Dendritic cell treated with granulocyte-macrophage colony-stimulating factor and Interleukin-4, amounts not matched to agents 40 ng/mL and 50 ng/mL, for 4 days (primary cell): ENCODE measurements at regions not wholly inside any gene's neighbourhood (a gene's known extent, or its start where the extent isn't known, plus 50 kb on each side); places are given as distances from the start of the nearest gene placed in this dataset.

Experiments
- H3K27ac Mint-ChIP-seq: one replicate; pipeline ENCODE4 v1.8.0; 2022; ENCODE audit warnings: mild to moderate bottlenecking, mixed read lengths
- H3K27me3 Mint-ChIP-seq: one replicate; pipeline ENCODE4 v1.8.0; 2022; ENCODE audit warnings: mild to moderate bottlenecking, mixed read lengths
- H3K36me3 Mint-ChIP-seq: one replicate; pipeline ENCODE4 v1.8.0; 2022; ENCODE audit warnings: low read depth, mixed read lengths
- H3K4me1 Mint-ChIP-seq: one replicate; pipeline ENCODE4 v1.8.0; 2022; ENCODE audit warnings: low read depth, mixed read lengths
- H3K4me3 Mint-ChIP-seq: one replicate; pipeline ENCODE4 v1.8.0; 2022; ENCODE audit warnings: mild to moderate bottlenecking, moderate library complexity, mixed read lengths
- H3K9me3 Mint-ChIP-seq: one replicate; pipeline ENCODE4 v1.8.0; 2022; ENCODE audit warnings: mixed read lengths
- intact Hi-C: fragments of 100-400 bp; cut with micrococcal nuclease; formaldehyde crosslinking; loops from one replicate; pipeline ENCODE4 v1.15.0; 2022

GRCh38 chr13:99860745-99861144, 110.8 kb downstream of the ZIC5 start:
- H3K9me3 Mint-ChIP-seq: no peaks in the 10 kb centered on the region
- no peak overlapping the region for H3K4me3 Mint-ChIP-seq
- no peak overlapping the region for H3K27ac Mint-ChIP-seq
- H3K27me3 Mint-ChIP-seq: no peaks in the 10 kb centered on the region
- intact Hi-C loops: no loop called here
- H3K36me3 Mint-ChIP-seq: no peaks in the 10 kb centered on the region
- no peaks in the 10 kb centered on the region for H3K4me1 Mint-ChIP-seq

GRCh38 chr13:99859178-99860177, 112.1 kb downstream of the ZIC5 start:
- H3K9me3 Mint-ChIP-seq: no peaks in the 10 kb centered on the region
- H3K36me3 Mint-ChIP-seq: no peaks in the 10 kb centered on the region
- no peaks in the 10 kb centered on the region for H3K4me1 Mint-ChIP-seq
- H3K27me3 Mint-ChIP-seq: no peaks in the 10 kb centered on the region
- intact Hi-C loops: no loop called here
- H3K4me3 Mint-ChIP-seq: no peak overlapping the region
- no peak overlapping the region for H3K27ac Mint-ChIP-seq

GRCh38 chr13:99857738-99858137, 113.8 kb downstream of the ZIC5 start:
- no peak overlapping the region for H3K27ac Mint-ChIP-seq
- intact Hi-C loops: no loop called here
- H3K36me3 Mint-ChIP-seq: no peaks in the 10 kb centered on the region
- no peaks in the 10 kb centered on the region for H3K27me3 Mint-ChIP-seq
- H3K4me1 Mint-ChIP-seq: no peaks in the 10 kb centered on the region
- H3K9me3 Mint-ChIP-seq: no peaks in the 10 kb centered on the region
- H3K4me3 Mint-ChIP-seq: no peak overlapping the region

- H3K27me3 Mint-ChIP-seq: no peaks in the 10 kb centered on the region
- H3K9me3 Mint-ChIP-seq: no peaks in the 10 kb centered on the region
- H3K36me3 Mint-ChIP-seq: no peaks in the 10 kb centered on the region
- H3K4me3 Mint-ChIP-seq: no peak overlapping the region
- intact Hi-C loops: no loop called here
- H3K27ac Mint-ChIP-seq: no peak overlapping the region
- no peaks in the 10 kb centered on the region for H3K4me1 Mint-ChIP-seq
Measured at GRCh38 chr13:99855526-99856420, 115.8 kb downstream of the ZIC5 start.

- no peaks in the 10 kb centered on the region for H3K4me1 Mint-ChIP-seq
- intact Hi-C loops: no loop called here
- no peaks in the 10 kb centered on the region for H3K9me3 Mint-ChIP-seq
- H3K27me3 Mint-ChIP-seq: no peaks in the 10 kb centered on the region
- no peak overlapping the region for H3K4me3 Mint-ChIP-seq
- no peaks in the 10 kb centered on the region for H3K36me3 Mint-ChIP-seq
- H3K27ac Mint-ChIP-seq: no peak overlapping the region
Measured at GRCh38 chr13:99854366-99854765, 117.2 kb downstream of the ZIC5 start.

GRCh38 chr13:99847318-99847750, 124.2 kb downstream of the ZIC5 start:
- Mint-ChIP-seq H3K9me3 (no peaks in the 10 kb centered on the region), H3K27me3 (no peaks in the 10 kb centered on the region), H3K4me1 (no peaks in the 10 kb centered on the region), H3K27ac (no peak overlapping the region), H3K36me3 (no peaks in the 10 kb centered on the region), H3K4me3 (no peak overlapping the region)
- intact Hi-C loops: no loop called here

- intact Hi-C loops: no loop called here
- Mint-ChIP-seq H3K36me3 (no peaks in the 10 kb centered on the region), H3K9me3 (no peaks in the 10 kb centered on the region), H3K27ac (no peak overlapping the region), H3K4me3 (no peak overlapping the region), H3K4me1 (no peaks in the 10 kb centered on the region), H3K27me3 (no peaks in the 10 kb centered on the region)
Measured at GRCh38 chr13:99845161-99845874, 126.2 kb downstream of the ZIC5 start.

GRCh38 chr13:99844421-99844820, 127.1 kb downstream of the ZIC5 start:
- intact Hi-C loops: no loop called here
- Mint-ChIP-seq H3K27me3 (no peaks in the 10 kb centered on the region), H3K4me3 (no peak overlapping the region), H3K36me3 (no peaks in the 10 kb centered on the region), H3K9me3 (no peaks in the 10 kb centered on the region), H3K4me1 (no peaks in the 10 kb centered on the region), H3K27ac (no peak overlapping the region)

- H3K4me1 Mint-ChIP-seq: no peaks in the 10 kb centered on the region
- H3K9me3 Mint-ChIP-seq: no peaks in the 10 kb centered on the region
- intact Hi-C loops: no loop called here
- H3K36me3 Mint-ChIP-seq: no peaks in the 10 kb centered on the region
- no peak overlapping the region for H3K27ac Mint-ChIP-seq
- H3K4me3 Mint-ChIP-seq: no peak overlapping the region
- no peaks in the 10 kb centered on the region for H3K27me3 Mint-ChIP-seq
Measured at GRCh38 chr13:99843872-99844271, 127.7 kb downstream of the ZIC5 start.

GRCh38 chr13:99842405-99842804, 129.2 kb downstream of the ZIC5 start:
- Mint-ChIP-seq H3K4me1 (no peaks in the 10 kb centered on the region), H3K27ac (no peak overlapping the region), H3K4me3 (no peak overlapping the region), H3K36me3 (no peaks in the 10 kb centered on the region), H3K27me3 (no peaks in the 10 kb centered on the region), H3K9me3 (no peaks in the 10 kb centered on the region)
- intact Hi-C loops: no loop called here

GRCh38 chr13:99836291-99836690, 135.3 kb downstream of the ZIC5 start:
- no peak overlapping the region for H3K27ac Mint-ChIP-seq
- H3K27me3 Mint-ChIP-seq: no peaks in the 10 kb centered on the region
- no peaks in the 10 kb centered on the region for H3K4me1 Mint-ChIP-seq
- intact Hi-C loops: no loop called here
- no peak overlapping the region for H3K4me3 Mint-ChIP-seq
- no peaks in the 10 kb centered on the region for H3K36me3 Mint-ChIP-seq
- no peaks in the 10 kb centered on the region for H3K9me3 Mint-ChIP-seq

GRCh38 chr13:99835442-99835841, 136.1 kb downstream of the ZIC5 start:
- Mint-ChIP-seq H3K27me3 (no peaks in the 10 kb centered on the region), H3K9me3 (no peaks in the 10 kb centered on the region), H3K27ac (no peak overlapping the region), H3K36me3 (no peaks in the 10 kb centered on the region), H3K4me1 (no peaks in the 10 kb centered on the region), H3K4me3 (no peak overlapping the region)
- intact Hi-C loops: no loop called here

- H3K36me3 Mint-ChIP-seq: no peaks in the 10 kb centered on the region
- no peak overlapping the region for H3K27ac Mint-ChIP-seq
- no peaks in the 10 kb centered on the region for H3K9me3 Mint-ChIP-seq
- intact Hi-C loops: no loop called here
- H3K4me1 Mint-ChIP-seq: no peaks in the 10 kb centered on the region
- no peak overlapping the region for H3K4me3 Mint-ChIP-seq
- H3K27me3 Mint-ChIP-seq: no peaks in the 10 kb centered on the region
Measured at GRCh38 chr13:99834246-99834645, 137.3 kb downstream of the ZIC5 start.

- H3K4me3 Mint-ChIP-seq: no peak overlapping the region
- no peaks in the 10 kb centered on the region for H3K9me3 Mint-ChIP-seq
- intact Hi-C loops: no loop called here
- no peaks in the 10 kb centered on the region for H3K36me3 Mint-ChIP-seq
- no peaks in the 10 kb centered on the region for H3K27me3 Mint-ChIP-seq
- no peak overlapping the region for H3K27ac Mint-ChIP-seq
- no peaks in the 10 kb centered on the region for H3K4me1 Mint-ChIP-seq
Measured at GRCh38 chr13:99832347-99832746, 139.2 kb downstream of the ZIC5 start.
